Esophagus muscularis mucosa (tissue), 3 donors: ENCODE measurements at regions not wholly inside any gene's neighbourhood (a gene's known extent, or its start where the extent isn't known, plus 50 kb on each side); places are given as distances from the start of the nearest gene placed in this dataset.

Experiments used
- CTCF ChIP-seq, 3 experiments: fragments of 200-600 bp in 2 of 3; fragments of 450-650 bp in 1 of 3; sonication (generic) in 2 of 3; IDR thresholded peaks; one replicate each; pipeline ENCODE4 v1.5.1; 2017 to 2019; ENCODE audit warnings: antibody characterized with exemption in 3 of 3, mild to moderate bottlenecking in 2 of 3, moderate library complexity in 1 of 3
- POLR2AphosphoS5 ChIP-seq, 2 donors: sonication (generic); formaldehyde crosslinking; IDR thresholded peaks; one replicate each; pipeline ENCODE4 v1.6.1; 2017; ENCODE audit warnings: antibody characterized with exemption in 2 of 2

- TF ChIP-seq POLR2AphosphoS5 (IDR thresholded peaks at IDR 0.05), result no peak
- TF ChIP-seq CTCF (IDR thresholded peaks at IDR 0.05), result no peak
Measured at GRCh38 chr4:19417256-19417655, 834.4 kb upstream of the SLIT2 start.
